DND-41 (cell line): ENCODE measurements at regions not wholly inside any gene's neighbourhood (a gene's known extent, or its start where the extent isn't known, plus 50 kb on each side); places are given as distances from the start of the nearest gene placed in this dataset.
A peak's percentile ranks its signal among the peaks of the same experiment; 100 is the strongest.
"Not testable (repeated sequence)": the region's sequence is repeated elsewhere in the genome, so short reads cannot be mapped to it uniquely, and the experiment has no call there.

Experiments
- ATAC-seq: fragments of 200-7000 bp; cut with Tn5 transposase; 3 replicates; pipeline ENCODE4 v1.9.1; 2021; ENCODE audit warnings: low read depth; ENCODE audit not compliant: insufficient read depth
- DNase-seq: peaks from one replicate; pipeline ENCODE4 v3.0.0-alpha.2; 2020
- H2AFZ ChIP-seq: 2 replicates; pipeline ENCODE4 v1.6.0; 2012; ENCODE audit warnings: low read depth, low read length
- H3K27ac ChIP-seq: 2 replicates; pipeline ENCODE4 v1.5.1; 2012; ENCODE audit warnings: low read length, inconsistent platforms
- H3K27me3 ChIP-seq: fragments of 200-600 bp; sonication (generic); 2 replicates; pipeline ENCODE4 v1.6.0; 2012; ENCODE audit warnings: low read length, mild to moderate bottlenecking, inconsistent platforms; ENCODE audit not compliant: insufficient read depth, poor library complexity
- H3K36me3 ChIP-seq: 2 replicates; pipeline ENCODE4 v1.5.1; 2012; ENCODE audit warnings: low read length, inconsistent platforms; ENCODE audit not compliant: insufficient read depth
- H3K4me1 ChIP-seq: 2 replicates; pipeline ENCODE4 v1.5.1; 2012; ENCODE audit warnings: mild to moderate bottlenecking, low read length; ENCODE audit not compliant: insufficient read depth
- H3K4me2 ChIP-seq: 2 replicates; pipeline ENCODE4 v1.6.0; 2012; ENCODE audit warnings: mild to moderate bottlenecking, moderate library complexity, low read length, inconsistent platforms; ENCODE audit not compliant: insufficient read depth
- H3K4me3 ChIP-seq, 2 experiments: fragments of 200-600 bp in 1 of 2; shearing (Covaris generic) in 1 of 2; 2 replicates each; pipeline ENCODE4 v1.5.1; 2012 to 2016; ENCODE audit warnings: inconsistent platforms in 2 of 2, low read length in 2 of 2, mild to moderate bottlenecking in 2 of 2, low read depth in 1 of 2, moderate library complexity in 1 of 2
- H3K79me2 ChIP-seq: 2 replicates; pipeline ENCODE4 v1.6.0; 2012; ENCODE audit warnings: low read length, inconsistent platforms; ENCODE audit not compliant: insufficient read depth
- H3K9ac ChIP-seq: 2 replicates; pipeline ENCODE4 v1.6.0; 2012; ENCODE audit warnings: low read depth, mild to moderate bottlenecking, inconsistent platforms, low read length, moderate library complexity
- H3K9me3 ChIP-seq: 2 replicates; pipeline ENCODE4 v1.5.1; 2012; ENCODE audit warnings: low read length, moderate library complexity, mild to moderate bottlenecking, inconsistent platforms; ENCODE audit not compliant: insufficient read depth, severe bottlenecking
- H4K20me1 ChIP-seq: 2 replicates; pipeline ENCODE4 v1.6.0; 2012; ENCODE audit warnings: low read length; ENCODE audit not compliant: insufficient read depth

- not testable (repeated sequence) for H3K36me3 ChIP-seq, H3K9me3 ChIP-seq, H2AFZ ChIP-seq, ATAC-seq, H3K27me3 ChIP-seq, H3K4me2 ChIP-seq, H3K27ac ChIP-seq, H3K4me3 ChIP-seq, H4K20me1 ChIP-seq, H3K9ac ChIP-seq, H3K4me1 ChIP-seq, H3K79me2 ChIP-seq, DNase-seq
These were observed 153.8 kb upstream of the PDCD2 start for GRCh38 chr6:170738263-170738662.

- not testable (repeated sequence) for H4K20me1 ChIP-seq, H3K27ac ChIP-seq, H3K4me1 ChIP-seq, H3K9ac ChIP-seq, H3K9me3 ChIP-seq, H3K4me3 ChIP-seq, ATAC-seq, H2AFZ ChIP-seq, H3K79me2 ChIP-seq, H3K4me2 ChIP-seq, H3K27me3 ChIP-seq, DNase-seq, H3K36me3 ChIP-seq
These were observed 151.9 kb upstream of the PDCD2 start for GRCh38 chr6:170736339-170736738.

GRCh38 chr6:170717082-170717481, 132.6 kb upstream of the PDCD2 start:
- H3K36me3 ChIP-seq, H2AFZ ChIP-seq, H3K4me3 ChIP-seq, H3K4me2 ChIP-seq, H3K79me2 ChIP-seq, H3K27ac ChIP-seq, H3K9ac ChIP-seq, H3K27me3 ChIP-seq, H3K4me1 ChIP-seq, H3K9me3 ChIP-seq, H4K20me1 ChIP-seq, ATAC-seq: not testable (repeated sequence)
- peak; percentile 77 for DNase-seq

GRCh38 chr6:170712702-170713101, 128.3 kb upstream of the PDCD2 start:
- not testable (repeated sequence) for H3K4me2 ChIP-seq, DNase-seq, H3K4me1 ChIP-seq, H4K20me1 ChIP-seq, H3K27ac ChIP-seq, H3K9ac ChIP-seq, H3K27me3 ChIP-seq, H2AFZ ChIP-seq, H3K9me3 ChIP-seq, H3K4me3 ChIP-seq, H3K79me2 ChIP-seq, ATAC-seq, H3K36me3 ChIP-seq

GRCh38 chr6:170700178-170700577, 115.7 kb upstream of the PDCD2 start:
- H2AFZ ChIP-seq, H3K4me2 ChIP-seq, H3K9ac ChIP-seq, H3K79me2 ChIP-seq, H3K9me3 ChIP-seq, ATAC-seq, H4K20me1 ChIP-seq, DNase-seq, H3K36me3 ChIP-seq, H3K4me1 ChIP-seq, H3K27ac ChIP-seq, H3K27me3 ChIP-seq, H3K4me3 ChIP-seq: not testable (repeated sequence)
